ENCODE measurements at regions not wholly inside any gene's neighbourhood (a gene's known extent, or its start where the extent isn't known, plus 50 kb on each side); places are given as distances from the start of the nearest gene placed in this dataset.

DNA sequence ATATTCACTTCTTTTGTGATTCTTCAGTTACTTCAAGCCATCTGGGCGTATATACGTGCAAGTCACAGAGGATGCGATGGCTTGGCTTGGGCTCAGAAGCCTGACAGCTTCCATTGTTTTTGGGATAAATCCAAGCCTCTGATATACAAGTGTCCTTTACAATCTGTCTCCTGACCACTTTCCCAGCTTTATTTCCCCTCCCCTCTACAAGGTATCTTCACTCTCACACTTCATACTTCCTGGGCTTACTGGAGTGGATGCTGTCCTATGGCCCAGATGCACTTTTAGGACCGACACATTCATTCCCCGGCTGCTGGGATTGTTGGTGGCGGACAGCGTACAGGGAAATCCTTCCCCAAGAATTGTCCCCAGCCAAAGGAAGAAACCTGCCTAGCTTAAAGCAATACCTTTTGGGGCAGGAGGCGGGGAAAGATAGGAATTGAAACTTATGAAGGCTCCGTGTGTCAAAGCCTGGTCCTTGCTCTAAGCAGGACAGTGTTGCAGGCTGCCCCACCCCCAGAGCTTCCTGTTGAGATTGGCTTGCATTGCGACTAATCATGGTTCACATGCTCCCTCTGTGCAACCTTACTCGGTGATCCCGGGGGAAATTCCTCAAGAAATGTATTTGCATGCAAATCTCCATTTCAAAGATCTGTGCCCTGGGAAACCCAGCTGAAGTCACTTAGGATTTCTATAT is 802.9 kb upstream of the ID2 start:
- no peaks in the 10 kb centered on the region for H3K36me3 ChIP-seq (ENCODE audit: control insufficient read depth, low read length)
- H3K27ac ChIP-seq (ENCODE audit: low read depth, low read length) = no peak overlapping the region
- H3K79me2 ChIP-seq (ENCODE audit: control insufficient read depth, low read length) = no peaks in the 10 kb centered on the region
- no peaks in the 10 kb centered on the region for H3K9me3 ChIP-seq (ENCODE audit: control insufficient read depth, insufficient read depth, low read length)
- H3F3A ChIP-seq (ENCODE audit: control insufficient read depth, insufficient read depth) = no peaks in the 10 kb centered on the region
- H3K4me1 ChIP-seq (ENCODE audit: control insufficient read depth, low read length) = peaks cover 16% of the 10 kb centered on the region
- no peaks in the 10 kb centered on the region for H3K27me3 ChIP-seq (ENCODE audit: control insufficient read depth, low read length)
- TF ChIP-seq, protein P1, sequence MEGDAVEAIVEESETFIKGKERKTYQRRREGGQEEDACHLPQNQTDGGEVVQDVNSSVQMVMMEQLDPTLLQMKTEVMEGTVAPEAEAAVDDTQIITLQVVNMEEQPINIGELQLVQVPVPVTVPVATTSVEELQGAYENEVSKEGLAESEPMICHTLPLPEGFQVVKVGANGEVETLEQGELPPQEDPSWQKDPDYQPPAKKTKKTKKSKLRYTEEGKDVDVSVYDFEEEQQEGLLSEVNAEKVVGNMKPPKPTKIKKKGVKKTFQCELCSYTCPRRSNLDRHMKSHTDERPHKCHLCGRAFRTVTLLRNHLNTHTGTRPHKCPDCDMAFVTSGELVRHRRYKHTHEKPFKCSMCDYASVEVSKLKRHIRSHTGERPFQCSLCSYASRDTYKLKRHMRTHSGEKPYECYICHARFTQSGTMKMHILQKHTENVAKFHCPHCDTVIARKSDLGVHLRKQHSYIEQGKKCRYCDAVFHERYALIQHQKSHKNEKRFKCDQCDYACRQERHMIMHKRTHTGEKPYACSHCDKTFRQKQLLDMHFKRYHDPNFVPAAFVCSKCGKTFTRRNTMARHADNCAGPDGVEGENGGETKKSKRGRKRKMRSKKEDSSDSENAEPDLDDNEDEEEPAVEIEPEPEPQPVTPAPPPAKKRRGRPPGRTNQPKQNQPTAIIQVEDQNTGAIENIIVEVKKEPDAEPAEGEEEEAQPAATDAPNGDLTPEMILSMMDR (IDR thresholded peaks at IDR 0.05; ENCODE audit: low read depth, low read length, poor library complexity, severe bottlenecking) = no peak
- TF ChIP-seq EZH2phosphoT487 (IDR thresholded peaks at IDR 0.05; ENCODE audit: borderline replicate concordance, low read length) = no peak
- H4K20me1 ChIP-seq (ENCODE audit: control insufficient read depth, insufficient read depth, low read depth, low read length) = no peaks in the 10 kb centered on the region
- no peak overlapping the region for H3K4me3 ChIP-seq (ENCODE audit: low read length)
- no peaks in the 10 kb centered on the region for H3K9me2 ChIP-seq (replicated peaks; ENCODE audit: control insufficient read depth, low read length)
- no peak overlapping the region for H3K4me2 ChIP-seq (ENCODE audit: low read length)

- no peaks in the 10 kb centered on the region for H3K9me2 ChIP-seq (replicated peaks; ENCODE audit: control insufficient read depth, low read length)
- H3K79me2 ChIP-seq (ENCODE audit: control insufficient read depth, low read length) = no peaks in the 10 kb centered on the region
- H3K9me3 ChIP-seq (ENCODE audit: control insufficient read depth, insufficient read depth, low read length) = no peaks in the 10 kb centered on the region
- H3F3A ChIP-seq (ENCODE audit: control insufficient read depth, insufficient read depth) = no peaks in the 10 kb centered on the region
- peaks cover 16% of the 10 kb centered on the region for H3K4me1 ChIP-seq (ENCODE audit: control insufficient read depth, low read length)
- no peaks in the 10 kb centered on the region for H3K36me3 ChIP-seq (ENCODE audit: control insufficient read depth, low read length)
- no peak overlapping the region for H3K4me2 ChIP-seq (ENCODE audit: low read length)
- H3K4me3 ChIP-seq (ENCODE audit: low read length) = no peak overlapping the region
- H3K27ac ChIP-seq (ENCODE audit: low read depth, low read length) = no peak overlapping the region
- H3K27me3 ChIP-seq (ENCODE audit: control insufficient read depth, low read length) = no peaks in the 10 kb centered on the region
- no peaks in the 10 kb centered on the region for H4K20me1 ChIP-seq (ENCODE audit: control insufficient read depth, insufficient read depth, low read depth, low read length)
- TF ChIP-seq, protein P1 (IDR thresholded peaks at IDR 0.05; ENCODE audit: low read depth, low read length, poor library complexity, severe bottlenecking) = no peak
- no peak for TF ChIP-seq EZH2phosphoT487 (IDR thresholded peaks at IDR 0.05; ENCODE audit: borderline replicate concordance, low read length)
Measured at GRCh38 chr2:7879483-7879835, 802.4 kb upstream of the ID2 start.

DNA sequence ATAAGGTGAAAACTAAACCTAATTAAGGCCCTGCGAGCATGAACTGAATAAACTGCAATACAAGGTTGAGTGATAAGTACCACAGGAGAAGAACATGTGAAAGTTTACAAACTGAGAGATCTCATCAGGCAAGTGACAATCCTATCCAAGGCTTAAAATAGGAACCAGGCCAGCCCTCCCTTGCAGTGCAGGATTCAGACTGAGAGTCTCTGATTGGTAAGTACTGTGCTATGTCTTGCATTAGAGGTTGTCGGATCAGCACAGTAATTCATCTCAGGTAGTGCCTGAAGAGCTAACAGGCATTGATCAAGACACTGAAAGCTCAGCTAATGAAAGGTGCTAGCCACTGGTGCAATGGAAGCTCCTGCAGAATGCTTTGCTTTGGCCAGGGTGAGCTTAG is 801.7 kb upstream of the ID2 start:
- H3K4me2 ChIP-seq (ENCODE audit: low read length) = no peak overlapping the region
- H3K4me3 ChIP-seq (ENCODE audit: low read length) = no peak overlapping the region
- no peak overlapping the region for H3K27ac ChIP-seq (ENCODE audit: low read depth, low read length)
- no peaks in the 10 kb centered on the region for H3F3A ChIP-seq (ENCODE audit: control insufficient read depth, insufficient read depth)
- no peak for TF ChIP-seq EZH2phosphoT487 (IDR thresholded peaks at IDR 0.05; ENCODE audit: borderline replicate concordance, low read length)
- no peaks in the 10 kb centered on the region for H3K79me2 ChIP-seq (ENCODE audit: control insufficient read depth, low read length)
- no peaks in the 10 kb centered on the region for H3K27me3 ChIP-seq (ENCODE audit: control insufficient read depth, low read length)
- H4K20me1 ChIP-seq (ENCODE audit: control insufficient read depth, insufficient read depth, low read depth, low read length) = no peaks in the 10 kb centered on the region
- H3K36me3 ChIP-seq (ENCODE audit: control insufficient read depth, low read length) = no peaks in the 10 kb centered on the region
- no peaks in the 10 kb centered on the region for H3K9me2 ChIP-seq (replicated peaks; ENCODE audit: control insufficient read depth, low read length)
- no peaks in the 10 kb centered on the region for H3K9me3 ChIP-seq (ENCODE audit: control insufficient read depth, insufficient read depth, low read length)
- peaks cover 16% of the 10 kb centered on the region for H3K4me1 ChIP-seq (ENCODE audit: control insufficient read depth, low read length)

DNA sequence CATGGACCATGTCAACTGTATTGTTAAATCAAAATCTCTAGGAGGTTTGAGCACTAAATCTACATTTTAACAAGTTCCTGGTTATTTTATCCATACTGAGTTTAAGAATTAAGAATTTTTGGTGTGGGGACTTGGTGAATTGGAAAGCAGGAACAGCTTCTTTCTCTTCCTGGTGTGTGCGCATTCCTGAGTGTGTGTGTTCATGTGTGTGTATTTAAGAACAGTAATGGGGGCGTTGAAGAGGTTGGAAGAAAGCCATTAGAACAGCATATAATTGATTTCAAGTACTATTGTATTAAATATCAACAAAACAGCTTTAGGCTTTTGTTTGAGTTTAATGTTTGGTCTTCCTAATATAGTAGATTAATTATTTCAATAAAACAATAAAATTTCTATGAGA is 801.3 kb upstream of the ID2 start:
- H4K20me1 ChIP-seq (ENCODE audit: control insufficient read depth, insufficient read depth, low read depth, low read length) = no peaks in the 10 kb centered on the region
- no peaks in the 10 kb centered on the region for H3F3A ChIP-seq (ENCODE audit: control insufficient read depth, insufficient read depth)
- H3K4me1 ChIP-seq (ENCODE audit: control insufficient read depth, low read length) = peaks cover 16% of the 10 kb centered on the region
- no peaks in the 10 kb centered on the region for H3K79me2 ChIP-seq (ENCODE audit: control insufficient read depth, low read length)
- no peaks in the 10 kb centered on the region for H3K27me3 ChIP-seq (ENCODE audit: control insufficient read depth, low read length)
- no peak overlapping the region for H3K4me3 ChIP-seq (ENCODE audit: low read length)
- TF ChIP-seq, protein P1 (IDR thresholded peaks at IDR 0.05; ENCODE audit: low read depth, low read length, poor library complexity, severe bottlenecking) = no peak
- TF ChIP-seq EZH2phosphoT487 (IDR thresholded peaks at IDR 0.05; ENCODE audit: borderline replicate concordance, low read length) = no peak
- H3K4me2 ChIP-seq (ENCODE audit: low read length) = no peak overlapping the region
- no peaks in the 10 kb centered on the region for H3K9me3 ChIP-seq (ENCODE audit: control insufficient read depth, insufficient read depth, low read length)
- no peaks in the 10 kb centered on the region for H3K9me2 ChIP-seq (replicated peaks; ENCODE audit: control insufficient read depth, low read length)
- H3K27ac ChIP-seq (ENCODE audit: low read depth, low read length) = no peak overlapping the region
- no peaks in the 10 kb centered on the region for H3K36me3 ChIP-seq (ENCODE audit: control insufficient read depth, low read length)

Measured in DOHH2 (cell line).